Embryonic facial prominence (tissue), 1 donor: ENCODE measurements at regions not wholly inside any gene's neighbourhood (a gene's known extent, or its start where the extent isn't known, plus 50 kb on each side); places are given as distances from the start of the nearest gene placed in this dataset.
"Not testable (repeated sequence)": the region's sequence is repeated elsewhere in the genome, so short reads cannot be mapped to it uniquely, and the experiment has no call there.

Experiments used
- DNase-seq: peaks from one replicate; pipeline ENCODE4 v3.0.0-alpha.2; 2016; ENCODE audit errors: extremely low spot score

GRCh38 chr1:99062192-99062591 is 57.5 kb upstream of the PLPPR5 start:
- no peak for DNase-seq

- DNase-seq, result no peak
Measured at GRCh38 chr1:99069146-99069545, 64.5 kb upstream of the PLPPR5 start.

- DNase-seq, result not testable (repeated sequence)
Measured at GRCh38 chr1:99078529-99078928, 73.9 kb upstream of the PLPPR5 start.

- no peak for DNase-seq
Measured at GRCh38 chr1:99082366-99082765, 77.7 kb upstream of the PLPPR5 start.

- no peak for DNase-seq
Measured at GRCh38 chr1:99083338-99083737, 78.7 kb upstream of the PLPPR5 start.

GRCh38 chr1:99084562-99084961 is 79.9 kb upstream of the PLPPR5 start:
- no peak for DNase-seq

GRCh38 chr1:99086057-99086456 is 81.4 kb upstream of the PLPPR5 start:
- no peak for DNase-seq

- DNase-seq, result no peak
Measured at GRCh38 chr1:99098589-99098988, 93.9 kb upstream of the PLPPR5 start.

GRCh38 chr1:99106274-99106673 is 101.6 kb upstream of the PLPPR5 start:
- DNase-seq, result no peak

GRCh38 chr1:99107680-99108079 is 103.0 kb upstream of the PLPPR5 start:
- DNase-seq, result no peak

GRCh38 chr1:99110140-99111041 is 105.7 kb upstream of the PLPPR5 start:
- DNase-seq, result no peak

- DNase-seq, result no peak
Measured at GRCh38 chr1:99115231-99115630, 110.6 kb upstream of the PLPPR5 start.

GRCh38 chr1:99119188-99119587 is 114.5 kb upstream of the PLPPR5 start:
- no peak for DNase-seq

- no peak for DNase-seq
Measured at GRCh38 chr1:99122039-99122438, 117.4 kb upstream of the PLPPR5 start.

GRCh38 chr1:99123936-99124335 is 119.3 kb upstream of the PLPPR5 start:
- DNase-seq, result no peak

GRCh38 chr1:99131546-99131945 is 126.9 kb upstream of the PLPPR5 start:
- no peak for DNase-seq

GRCh38 chr1:99133756-99134500 is 129.3 kb upstream of the PLPPR5 start:
- DNase-seq, result no peak

GRCh38 chr1:99137554-99138206 is 126.6 kb upstream of the PLPPR4 start:
- no peak for DNase-seq

- DNase-seq, result no peak
Measured at GRCh38 chr1:99139876-99140275, 124.4 kb upstream of the PLPPR4 start.

- no peak for DNase-seq
Measured at GRCh38 chr1:99146129-99146848, 118.0 kb upstream of the PLPPR4 start.

GRCh38 chr1:99149952-99150351 is 114.3 kb upstream of the PLPPR4 start:
- no peak for DNase-seq

- no peak for DNase-seq
Measured at GRCh38 chr1:99152132-99152531, 112.2 kb upstream of the PLPPR4 start.
